ENCODE measurements at regions not wholly inside any gene's neighbourhood (a gene's known extent, or its start where the extent isn't known, plus 50 kb on each side); places are given as distances from the start of the nearest gene placed in this dataset.

- TF ChIP-seq CTCF (IDR thresholded peaks at IDR 0.05): no peak
- Histone ChIP-seq H3K9me3 (no peaks in the 10 kb centered on the region), H3K27ac (no peak overlapping the region), H3K36me3 (no peaks in the 10 kb centered on the region), H3K27me3 (ENCODE audit: low read depth) (no peaks in the 10 kb centered on the region), H3K4me3 (no peak overlapping the region), H3K4me1 (no peaks in the 10 kb centered on the region)
- DNase-seq: no peak
- intact Hi-C loops (cut with DNase I): no loop called here
- ATAC-seq: no peak
These were observed 443.1 kb downstream of the ZNF608 start for GRCh38 chr5:124303366-124303765.

- H3K9me3 ChIP-seq: no peaks in the 10 kb centered on the region
- intact Hi-C loops (cut with DNase I): no loop called here
- H3K27me3 ChIP-seq (ENCODE audit: low read depth): no peaks in the 10 kb centered on the region
- no peaks in the 10 kb centered on the region for H3K4me1 ChIP-seq
- no peak overlapping the region for H3K27ac ChIP-seq
- DNase-seq: no peak
- no peak for ATAC-seq
- no peaks in the 10 kb centered on the region for H3K36me3 ChIP-seq
- no peak overlapping the region for H3K4me3 ChIP-seq
- no peak for TF ChIP-seq CTCF (IDR thresholded peaks at IDR 0.05)
These were observed 443.9 kb downstream of the ZNF608 start for GRCh38 chr5:124302533-124302932.

GRCh38 chr5:124301850-124302249, 444.6 kb downstream of the ZNF608 start:
- ATAC-seq (no peak), DNase-seq (no peak)
- no peak for TF ChIP-seq CTCF (IDR thresholded peaks at IDR 0.05)
- no peaks in the 10 kb centered on the region for H3K36me3 ChIP-seq
- H3K27ac ChIP-seq: no peak overlapping the region
- intact Hi-C loops (cut with DNase I): no loop called here
- no peak overlapping the region for H3K4me3 ChIP-seq
- no peaks in the 10 kb centered on the region for H3K9me3 ChIP-seq
- H3K4me1 ChIP-seq: no peaks in the 10 kb centered on the region
- no peaks in the 10 kb centered on the region for H3K27me3 ChIP-seq (ENCODE audit: low read depth)

GRCh38 chr5:124300815-124301621, 445.4 kb downstream of the ZNF608 start:
- Histone ChIP-seq H3K36me3 (no peaks in the 10 kb centered on the region), H3K9me3 (no peaks in the 10 kb centered on the region), H3K4me3 (no peak overlapping the region), H3K4me1 (no peaks in the 10 kb centered on the region), H3K27ac (no peak overlapping the region), H3K27me3 (ENCODE audit: low read depth) (no peaks in the 10 kb centered on the region)
- DNase-seq: no peak
- intact Hi-C loops (cut with DNase I): no loop called here
- no peak for ATAC-seq
- TF ChIP-seq CTCF (IDR thresholded peaks at IDR 0.05): no peak

GRCh38 chr5:124297826-124298225, 448.6 kb downstream of the ZNF608 start:
- Histone ChIP-seq H3K4me3 (no peak overlapping the region), H3K27me3 (ENCODE audit: low read depth) (no peaks in the 10 kb centered on the region), H3K4me1 (no peaks in the 10 kb centered on the region), H3K9me3 (no peaks in the 10 kb centered on the region), H3K27ac (no peak overlapping the region), H3K36me3 (no peaks in the 10 kb centered on the region)
- ATAC-seq (no peak), DNase-seq (no peak)
- no peak for TF ChIP-seq CTCF (IDR thresholded peaks at IDR 0.05)
- intact Hi-C loops (cut with DNase I): no loop called here
